ENCODE measurements at regions not wholly inside any gene's neighbourhood (a gene's known extent, or its start where the extent isn't known, plus 50 kb on each side); places are given as distances from the start of the nearest gene placed in this dataset.

GRCh38 chr5:39948341-39948740 lies 523.6 kb upstream of the DAB2 start:
- no peak for DNase-seq
- WGBS = 88% methylated on average over 1 of the region's 1 CpG
- no peak overlapping the region for H3K4me3 ChIP-seq (ENCODE audit: low read length)
- no peaks in the 10 kb centered on the region for H3K27me3 ChIP-seq (ENCODE audit: control insufficient read depth, insufficient read depth)
- H3K9me3 ChIP-seq (ENCODE audit: control insufficient read depth, low read length) = peaks cover 4% of the 10 kb centered on the region
- no peak for ATAC-seq
- H3K4me1 ChIP-seq (ENCODE audit: control insufficient read depth, insufficient read depth, low read length) = no peaks in the 10 kb centered on the region
- H3K27ac ChIP-seq (ENCODE audit: low read length) = no peak overlapping the region
- intact Hi-C loops (cut with DNase I) = loop anchor here in 1 of 4 donors (5.0 kb wide), 1 partner anchor 739 kb away; no protein-coding TSS in a partner anchor

GRCh38 chr5:39947657-39948056 lies 522.9 kb upstream of the DAB2 start:
- intact Hi-C loops (cut with DNase I) = loop anchor here in 1 of 4 donors (5.0 kb wide), 1 partner anchor 740 kb away; no protein-coding TSS in a partner anchor
- H3K4me1 ChIP-seq (ENCODE audit: control insufficient read depth, insufficient read depth, low read length) = no peaks in the 10 kb centered on the region
- ATAC-seq = peak; percentile 46 to 54
- no peak overlapping the region for H3K27ac ChIP-seq (ENCODE audit: low read length)
- H3K27me3 ChIP-seq (ENCODE audit: control insufficient read depth, insufficient read depth) = no peaks in the 10 kb centered on the region
- peaks cover 4% of the 10 kb centered on the region for H3K9me3 ChIP-seq (ENCODE audit: control insufficient read depth, low read length)
- peak in 2 of 3 donors; percentile 13 to 19 for DNase-seq
- WGBS = 66% methylated on average over 1 of the region's 1 CpG
- no peak overlapping the region for H3K4me3 ChIP-seq (ENCODE audit: low read length)

- H3K9me3 ChIP-seq (ENCODE audit: control insufficient read depth, low read length) = peaks cover 4% of the 10 kb centered on the region
- DNase-seq (peak in 2 of 3 donors; percentile 12 to 17), ATAC-seq (no peak)
- 89% methylated on average over 2 of the region's 2 CpGs for WGBS
- no peak overlapping the region for H3K27ac ChIP-seq (ENCODE audit: low read length)
- no peak overlapping the region for H3K4me3 ChIP-seq (ENCODE audit: low read length)
- H3K4me1 ChIP-seq (ENCODE audit: control insufficient read depth, insufficient read depth, low read length) = no peaks in the 10 kb centered on the region
- no peaks in the 10 kb centered on the region for H3K27me3 ChIP-seq (ENCODE audit: control insufficient read depth, insufficient read depth)
- intact Hi-C loops (cut with DNase I) = loop anchor here in 1 of 4 donors (5.0 kb wide), 1 partner anchor 741 kb away; no protein-coding TSS in a partner anchor
Measured at GRCh38 chr5:39946356-39947045, 521.7 kb upstream of the DAB2 start.

DNA sequence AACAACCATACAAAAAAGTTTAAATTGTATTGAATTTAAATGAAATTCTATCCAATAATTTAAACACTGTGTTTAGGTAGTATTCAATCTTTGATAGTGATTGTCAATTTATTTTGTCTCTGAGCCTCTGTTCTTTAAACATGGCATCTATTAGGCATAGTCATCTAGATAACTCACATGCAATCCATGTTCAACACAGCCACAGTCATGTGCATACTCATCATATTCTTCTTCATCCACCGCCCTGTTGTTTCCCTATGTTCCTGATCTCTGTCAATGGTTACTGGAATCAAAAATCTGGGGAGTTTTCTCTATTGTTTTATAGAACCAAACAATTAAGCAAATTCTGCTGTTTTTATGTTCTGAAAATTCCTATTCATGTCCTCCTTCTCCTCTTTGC lies 521.1 kb upstream of the DAB2 start:
- Histone ChIP-seq H3K27me3 (ENCODE audit: control insufficient read depth, insufficient read depth) (no peaks in the 10 kb centered on the region), H3K9me3 (ENCODE audit: control insufficient read depth, low read length) (peaks cover 4% of the 10 kb centered on the region), H3K4me1 (ENCODE audit: control insufficient read depth, insufficient read depth, low read length) (no peaks in the 10 kb centered on the region), H3K27ac (ENCODE audit: low read length) (no peak overlapping the region), H3K4me3 (ENCODE audit: low read length) (no peak overlapping the region)
- intact Hi-C loops (cut with DNase I) = loop anchor here in 1 of 4 donors (5.0 kb wide), 1 partner anchor 741 kb away; no protein-coding TSS in a partner anchor
- no peak for DNase-seq
- WGBS = 99% methylated on average over 1 of the region's 1 CpG
- ATAC-seq = no peak

GRCh38 chr5:39943811-39944210 lies 519.0 kb upstream of the DAB2 start:
- Histone ChIP-seq H3K9me3 (ENCODE audit: control insufficient read depth, low read length) (peaks cover 4% of the 10 kb centered on the region), H3K27ac (ENCODE audit: low read length) (no peak overlapping the region), H3K27me3 (ENCODE audit: control insufficient read depth, insufficient read depth) (no peaks in the 10 kb centered on the region), H3K4me1 (ENCODE audit: control insufficient read depth, insufficient read depth, low read length) (no peaks in the 10 kb centered on the region), H3K4me3 (ENCODE audit: low read length) (no peak overlapping the region)
- ATAC-seq (no peak), DNase-seq (no peak)
- 90% methylated on average over 1 of the region's 1 CpG for WGBS
- intact Hi-C loops (cut with DNase I) = no loop called here

- Histone ChIP-seq H3K9me3 (ENCODE audit: control insufficient read depth, low read length) (peaks cover 2% of the 10 kb centered on the region), H3K4me3 (ENCODE audit: low read length) (no peak overlapping the region), H3K27me3 (ENCODE audit: control insufficient read depth, insufficient read depth) (no peaks in the 10 kb centered on the region), H3K4me1 (ENCODE audit: control insufficient read depth, insufficient read depth, low read length) (no peaks in the 10 kb centered on the region), H3K27ac (ENCODE audit: low read length) (no peak overlapping the region)
- ATAC-seq = no peak
- WGBS = 82% methylated on average over 1 of the region's 1 CpG
- intact Hi-C loops (cut with DNase I) = no loop called here
- no peak for DNase-seq
Measured at GRCh38 chr5:39942606-39943005, 517.8 kb upstream of the DAB2 start.

DNA sequence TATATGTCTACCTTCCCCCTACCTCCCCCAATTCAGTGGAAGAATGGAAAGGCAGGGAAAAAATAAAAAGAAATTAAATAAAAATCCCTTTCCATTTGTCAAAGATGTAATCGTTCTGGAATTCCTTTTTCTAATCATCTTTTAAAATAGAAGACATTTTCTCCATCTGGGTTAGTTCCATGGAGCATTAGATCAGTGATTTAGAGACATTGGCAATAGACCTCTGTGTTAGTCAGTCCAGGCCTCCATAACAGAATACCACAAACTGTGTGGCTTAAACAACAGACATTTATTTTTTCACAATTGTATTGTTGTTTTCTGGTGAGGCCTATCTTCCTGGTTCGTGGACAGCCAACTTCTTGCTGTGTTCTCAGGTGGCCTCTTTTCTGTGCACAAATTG lies 516.6 kb upstream of the DAB2 start:
- Histone ChIP-seq H3K27me3 (ENCODE audit: control insufficient read depth, insufficient read depth) (no peaks in the 10 kb centered on the region), H3K4me3 (ENCODE audit: low read length) (no peak overlapping the region), H3K4me1 (ENCODE audit: control insufficient read depth, insufficient read depth, low read length) (no peaks in the 10 kb centered on the region), H3K27ac (ENCODE audit: low read length) (no peak overlapping the region), H3K9me3 (ENCODE audit: control insufficient read depth, low read length) (peaks cover 2% of the 10 kb centered on the region)
- DNase-seq (no peak), ATAC-seq (no peak)
- WGBS = 51% methylated on average over 2 of the region's 2 CpGs
- intact Hi-C loops (cut with DNase I) = no loop called here

GRCh38 chr5:39934830-39935229 lies 510.1 kb upstream of the DAB2 start:
- intact Hi-C loops (cut with DNase I) = no loop called here
- 99% methylated on average over 1 of the region's 1 CpG for WGBS
- ATAC-seq (no peak), DNase-seq (no peak)
- H3K27me3 ChIP-seq (ENCODE audit: control insufficient read depth, insufficient read depth) = no peaks in the 10 kb centered on the region
- no peaks in the 10 kb centered on the region for H3K9me3 ChIP-seq (ENCODE audit: control insufficient read depth, low read length)
- H3K4me3 ChIP-seq (ENCODE audit: low read length) = no peak overlapping the region
- no peaks in the 10 kb centered on the region for H3K4me1 ChIP-seq (ENCODE audit: control insufficient read depth, insufficient read depth, low read length)
- no peak overlapping the region for H3K27ac ChIP-seq (ENCODE audit: low read length)

DNA sequence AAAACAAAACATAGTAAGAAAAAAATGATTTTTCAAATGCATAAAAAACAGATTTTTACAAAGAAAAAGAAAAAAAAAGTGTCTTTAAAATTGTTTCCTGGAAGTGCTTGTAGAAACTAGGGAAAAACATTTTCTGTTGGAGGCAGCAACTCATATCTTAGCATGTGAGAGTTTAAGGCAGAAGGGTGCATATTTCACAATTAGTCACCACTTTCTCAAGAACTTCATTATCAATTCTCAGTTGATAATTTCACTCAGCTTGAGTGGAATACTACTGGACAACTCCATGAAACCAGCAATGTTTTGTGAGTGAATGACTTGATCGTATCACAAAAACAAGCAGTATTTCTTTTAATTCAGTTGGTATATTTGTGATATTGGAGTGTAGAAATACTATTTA lies 508.3 kb upstream of the DAB2 start:
- H3K27ac ChIP-seq (ENCODE audit: low read length) = no peak overlapping the region
- intact Hi-C loops (cut with DNase I) = no loop called here

DNA sequence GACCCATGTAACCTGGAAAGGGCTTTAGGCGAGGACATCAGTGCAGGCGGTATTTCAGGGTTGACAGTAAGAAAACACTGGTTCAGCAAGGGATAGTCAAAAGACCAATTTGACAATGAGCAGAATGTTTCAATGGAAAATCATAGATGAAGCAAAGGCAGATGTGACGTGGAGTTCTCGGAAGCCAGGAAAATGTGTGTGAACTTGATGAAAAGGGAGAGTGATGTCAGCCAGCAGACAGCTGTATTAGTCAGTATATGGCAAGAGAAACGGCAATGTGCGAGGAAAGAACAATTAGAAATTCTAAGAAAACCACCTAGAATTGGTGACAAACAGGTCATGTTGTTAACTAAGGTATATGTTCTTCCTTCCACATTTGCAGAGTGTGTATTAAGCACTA lies 503.9 kb upstream of the DAB2 start:
- intact Hi-C loops (cut with DNase I) = no loop called here
- no peaks in the 10 kb centered on the region for H3K27me3 ChIP-seq (ENCODE audit: control insufficient read depth, insufficient read depth)
- ATAC-seq (peak; percentile 44 to 55), DNase-seq (peak in 1 of 3 donors; percentile 21)
- 52% methylated on average over 6 of the region's 6 CpGs for WGBS
- H3K9me3 ChIP-seq (ENCODE audit: control insufficient read depth, low read length) = no peaks in the 10 kb centered on the region
- no peak overlapping the region for H3K4me3 ChIP-seq (ENCODE audit: low read length)
- H3K27ac ChIP-seq (ENCODE audit: low read length) = no peak overlapping the region
- H3K4me1 ChIP-seq (ENCODE audit: control insufficient read depth, insufficient read depth, low read length) = no peaks in the 10 kb centered on the region

More for the DNA sequence above, 508.3 kb upstream of the DAB2 start:
- Histone ChIP-seq H3K4me1 (ENCODE audit: control insufficient read depth, insufficient read depth, low read length) (no peaks in the 10 kb centered on the region), H3K9me3 (ENCODE audit: control insufficient read depth, low read length) (no peaks in the 10 kb centered on the region), H3K27me3 (ENCODE audit: control insufficient read depth, insufficient read depth) (no peaks in the 10 kb centered on the region), H3K4me3 (ENCODE audit: low read length) (no peak overlapping the region)
- no peak for ATAC-seq
- 61% methylated on average over 1 of the region's 1 CpG for WGBS
- DNase-seq = no peak

DNA sequence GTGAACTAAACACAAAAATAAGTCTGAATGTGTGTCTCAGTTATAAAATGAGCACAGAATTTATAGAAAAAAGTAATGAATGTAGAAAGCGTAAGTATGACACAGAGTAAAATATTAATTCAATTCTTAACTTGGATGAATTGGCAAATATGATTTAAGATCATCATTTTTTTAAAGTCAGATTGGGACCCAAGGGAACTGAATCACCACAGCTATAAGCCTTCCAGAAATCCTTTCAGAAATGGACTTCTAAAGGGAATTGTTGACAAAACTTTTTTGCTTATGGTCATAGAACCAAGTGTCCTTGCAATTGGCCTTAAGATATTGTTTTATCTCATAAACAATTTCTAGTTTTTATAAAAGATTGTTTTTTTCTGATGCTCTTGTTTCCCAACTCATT lies 495.1 kb upstream of the DAB2 start:
- DNase-seq = no peak
- Histone ChIP-seq H3K4me1 (ENCODE audit: control insufficient read depth, insufficient read depth, low read length) (no peaks in the 10 kb centered on the region), H3K9me3 (ENCODE audit: control insufficient read depth, low read length) (no peaks in the 10 kb centered on the region), H3K27ac (ENCODE audit: low read length) (no peak overlapping the region), H3K4me3 (ENCODE audit: low read length) (no peak overlapping the region), H3K27me3 (ENCODE audit: control insufficient read depth, insufficient read depth) (no peaks in the 10 kb centered on the region)
- intact Hi-C loops (cut with DNase I) = no loop called here
- WGBS = 84% methylated on average over 1 of the region's 1 CpG
- ATAC-seq = no peak

GRCh38 chr5:39912906-39913305 lies 488.1 kb upstream of the DAB2 start:
- H3K27ac ChIP-seq (ENCODE audit: low read length) = no peak overlapping the region
- H3K4me3 ChIP-seq (ENCODE audit: low read length) = no peak overlapping the region
- H3K27me3 ChIP-seq (ENCODE audit: control insufficient read depth, insufficient read depth) = no peaks in the 10 kb centered on the region
- intact Hi-C loops (cut with DNase I) = no loop called here
- no peaks in the 10 kb centered on the region for H3K9me3 ChIP-seq (ENCODE audit: control insufficient read depth, low read length)
- DNase-seq = no peak
- peak in 1 of 2 donors; percentile 37 for ATAC-seq
- no peaks in the 10 kb centered on the region for H3K4me1 ChIP-seq (ENCODE audit: control insufficient read depth, insufficient read depth, low read length)

Measured in right cardiac atrium (tissue), 5 donors.